Astrocyte of the cerebellum (primary cell): ENCODE measurements at regions not wholly inside any gene's neighbourhood (a gene's known extent, or its start where the extent isn't known, plus 50 kb on each side); places are given as distances from the start of the nearest gene placed in this dataset.

Experiments used
- DNase-seq: peaks from one replicate; pipeline ENCODE4 v3.0.0-alpha.2; 2011; ENCODE audit warnings: low read depth
- H3K4me3 ChIP-seq: 2 replicates; pipeline ENCODE4 v1.5.1; 2011; ENCODE audit warnings: mild to moderate bottlenecking, low read depth, low read length, moderate library complexity
- CTCF ChIP-seq: IDR thresholded peaks from 2 replicates; pipeline ENCODE4 v1.5.1; 2012; ENCODE audit warnings: low read length, low read depth, moderate library complexity, mild to moderate bottlenecking; ENCODE audit errors: missing control alignments
- in situ Hi-C: cut with HindIII; loops from 2 replicates; pipeline ENCODE4 v1.10.0; 2017; ENCODE audit warnings: low sequenced_read_pairs

GRCh38 chr2:64718250-64718885, 64.7 kb upstream of the SERTAD2 start:
- TF ChIP-seq CTCF, result no peak
- no peak for DNase-seq
- in situ Hi-C loops, result no loop called here
- no peak overlapping the region for H3K4me3 ChIP-seq

GRCh38 chr2:64720535-64721319, 67.0 kb upstream of the SERTAD2 start:
- TF ChIP-seq CTCF, result no peak
- no peak for DNase-seq
- in situ Hi-C loops, result no loop called here
- H3K4me3 ChIP-seq, result no peak overlapping the region

- no peak overlapping the region for H3K4me3 ChIP-seq
- no peak for TF ChIP-seq CTCF
- DNase-seq, result no peak
- in situ Hi-C loops, result no loop called here
Measured at GRCh38 chr2:64721320-64721623, 67.6 kb upstream of the SERTAD2 start.

- no peak overlapping the region for H3K4me3 ChIP-seq
- no peak for TF ChIP-seq CTCF
- no peak for DNase-seq
- in situ Hi-C loops, result no loop called here
Measured at GRCh38 chr2:64722291-64723044, 68.8 kb upstream of the SERTAD2 start.

- H3K4me3 ChIP-seq, result no peak overlapping the region
- TF ChIP-seq CTCF, result no peak
- DNase-seq, result no peak
- in situ Hi-C loops, result no loop called here
Measured at GRCh38 chr2:64727013-64727767, 73.5 kb upstream of the SERTAD2 start.

- H3K4me3 ChIP-seq, result no peak overlapping the region
- DNase-seq, result no peak
- TF ChIP-seq CTCF, result no peak
- in situ Hi-C loops, result no loop called here
Measured at GRCh38 chr2:64727843-64728463, 74.2 kb upstream of the SERTAD2 start.
